WTC11 (cell line): ENCODE measurements at regions not wholly inside any gene's neighbourhood (a gene's known extent, or its start where the extent isn't known, plus 50 kb on each side); places are given as distances from the start of the nearest gene placed in this dataset.

Experiments
- ATAC-seq: fragments of 200-7000 bp; cut with Tn5 transposase; 2 replicates; pipeline ENCODE4 v1.10.0; 2021; ENCODE audit warnings: mild to moderate bottlenecking, moderate library complexity
- CTCF ChIA-PET: fragments of 300-600 bp; sonication (Branson Sonifier 250); formaldehyde crosslinking; loops from one replicate; lab custom pipeline; 2021; ENCODE audit warnings: antibody characterized with exemption; lab: Charles Lee
- POLR2A ChIA-PET: fragments of 350-600 bp; sonication (Branson Sonifier 250); formaldehyde crosslinking; loops from one replicate; lab custom pipeline; 2021; ENCODE audit warnings: antibody characterized with exemption; lab: Charles Lee
- DNase-seq: peaks from one replicate; pipeline ENCODE4 v3.0.0; 2021; ENCODE audit warnings: low spot score
- H3K27ac Mint-ChIP-seq: 2 replicates; pipeline ENCODE4 v1.8.0; 2021; ENCODE audit warnings: mixed read lengths
- H3K27me3 Mint-ChIP-seq: 2 replicates; pipeline ENCODE4 v1.8.0; 2021; ENCODE audit warnings: low read depth, mild to moderate bottlenecking, moderate library complexity, mixed read lengths
- H3K36me3 Mint-ChIP-seq: 2 replicates; pipeline ENCODE4 v1.8.0; 2021; ENCODE audit warnings: mixed read lengths
- H3K4me1 Mint-ChIP-seq: 2 replicates; pipeline ENCODE4 v1.8.0; 2022; ENCODE audit warnings: mixed read lengths
- H3K4me3 Mint-ChIP-seq: 2 replicates; pipeline ENCODE4 v1.8.0; 2021; ENCODE audit warnings: mild to moderate bottlenecking, moderate library complexity, mixed read lengths
- H3K9me3 Mint-ChIP-seq: 2 replicates; pipeline ENCODE4 v1.8.0; 2021; ENCODE audit warnings: mixed read lengths
- CREM ChIP-seq: sonication (generic); formaldehyde crosslinking; IDR thresholded peaks from 2 replicates; pipeline ENCODE4 v1.8.1; 2022; ENCODE audit warnings: mild to moderate bottlenecking, missing genetic modification reagents, moderate library complexity
- ELF4 ChIP-seq: sonication (generic); formaldehyde crosslinking; IDR thresholded peaks from 2 replicates; pipeline ENCODE4 v1.8.1; 2022; ENCODE audit warnings: low read depth, mild to moderate bottlenecking, moderate library complexity, missing genetic modification reagents
- FOXJ3 ChIP-seq: sonication (generic); formaldehyde crosslinking; IDR thresholded peaks from 2 replicates; pipeline ENCODE4 v1.9.0; 2021; ENCODE audit warnings: missing genetic modification reagents, mild to moderate bottlenecking, borderline replicate concordance
- IRF2 ChIP-seq: sonication (generic); formaldehyde crosslinking; IDR thresholded peaks from 2 replicates; pipeline ENCODE4 v1.8.0; 2022; ENCODE audit warnings: low read depth, missing genetic modification reagents, borderline replicate concordance
- MYBL2 ChIP-seq: sonication (generic); formaldehyde crosslinking; IDR thresholded peaks from 2 replicates; pipeline ENCODE4 v1.8.1; 2023; ENCODE audit warnings: mild to moderate bottlenecking, moderate library complexity, missing genetic modification reagents
- NR2C2 ChIP-seq: sonication (generic); formaldehyde crosslinking; IDR thresholded peaks from 2 replicates; pipeline ENCODE4 v1.8.0; 2022; ENCODE audit warnings: mild to moderate bottlenecking, missing genetic modification reagents
- PRRX2 ChIP-seq: fragments of 250-450 bp; sonication (Bioruptor Pico); IDR thresholded peaks from 2 replicates; pipeline ENCODE4 v1.8.0; 2021; ENCODE audit warnings: mild to moderate bottlenecking
- ZNF423 ChIP-seq: fragments of 250-450 bp; sonication (Bioruptor Pico); IDR thresholded peaks from 2 replicates; pipeline ENCODE4 v2.1.2; 2022; ENCODE audit warnings: mild to moderate bottlenecking, moderate library complexity
- ZNF671 ChIP-seq: fragments of 250-450 bp; sonication (Bioruptor Pico); IDR thresholded peaks from 2 replicates; pipeline ENCODE4 v1.8.0; 2021; ENCODE audit warnings: mild to moderate bottlenecking
- TF ChIP-seq, protein P1 (sequence below): sonication (generic); formaldehyde crosslinking; conservative IDR thresholded peaks from 2 replicates; pipeline ENCODE4 v1.8.1; 2023; ENCODE audit warnings: mild to moderate bottlenecking, low read depth, missing genetic modification reagents, moderate library complexity
- TF ChIP-seq, protein P2 (sequence below): sonication (generic); formaldehyde crosslinking; IDR thresholded peaks from 2 replicates; pipeline ENCODE4 v1.8.0; 2022; ENCODE audit warnings: mild to moderate bottlenecking, missing genetic modification reagents
- TF ChIP-seq, protein P3 (sequence below): sonication (generic); formaldehyde crosslinking; IDR thresholded peaks from 2 replicates; pipeline ENCODE4 v1.8.0; 2023; ENCODE audit warnings: missing genetic modification reagents, mild to moderate bottlenecking, borderline replicate concordance
- TF ChIP-seq, protein P4 (sequence below): fragments of 250-450 bp; sonication (Bioruptor Pico); conservative IDR thresholded peaks from 2 replicates; pipeline ENCODE4 v1.9.0; 2021; ENCODE audit warnings: mild to moderate bottlenecking

DNA sequence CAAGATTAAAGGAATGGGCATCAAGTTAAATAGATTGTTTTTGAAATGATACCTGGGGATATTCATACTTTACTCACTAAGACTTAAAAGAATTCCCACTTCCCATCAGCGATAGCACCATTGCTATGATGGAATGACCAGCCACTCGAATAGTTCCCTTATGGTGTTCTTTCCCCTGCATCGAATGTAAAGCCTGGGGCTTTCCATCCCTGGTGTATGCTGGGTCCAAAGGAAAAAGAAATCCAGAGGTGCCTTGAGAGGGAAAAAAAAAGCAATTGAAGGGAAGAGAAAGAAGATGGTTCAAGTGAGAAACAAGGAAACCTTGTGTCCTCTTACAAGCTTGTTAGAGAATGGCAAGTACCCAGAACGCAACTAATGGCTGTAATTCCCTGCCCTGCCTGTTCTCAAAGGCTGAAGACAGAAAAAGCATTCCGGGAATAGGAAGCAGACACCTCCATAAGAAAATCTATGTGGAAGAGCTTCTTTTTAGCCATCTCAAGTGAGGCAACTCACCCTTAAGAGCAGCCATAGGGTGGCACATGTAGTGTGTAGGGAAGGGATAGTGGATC is 351.1 kb upstream of the DAB2 start (continued):
- TF ChIP-seq, protein P1, sequence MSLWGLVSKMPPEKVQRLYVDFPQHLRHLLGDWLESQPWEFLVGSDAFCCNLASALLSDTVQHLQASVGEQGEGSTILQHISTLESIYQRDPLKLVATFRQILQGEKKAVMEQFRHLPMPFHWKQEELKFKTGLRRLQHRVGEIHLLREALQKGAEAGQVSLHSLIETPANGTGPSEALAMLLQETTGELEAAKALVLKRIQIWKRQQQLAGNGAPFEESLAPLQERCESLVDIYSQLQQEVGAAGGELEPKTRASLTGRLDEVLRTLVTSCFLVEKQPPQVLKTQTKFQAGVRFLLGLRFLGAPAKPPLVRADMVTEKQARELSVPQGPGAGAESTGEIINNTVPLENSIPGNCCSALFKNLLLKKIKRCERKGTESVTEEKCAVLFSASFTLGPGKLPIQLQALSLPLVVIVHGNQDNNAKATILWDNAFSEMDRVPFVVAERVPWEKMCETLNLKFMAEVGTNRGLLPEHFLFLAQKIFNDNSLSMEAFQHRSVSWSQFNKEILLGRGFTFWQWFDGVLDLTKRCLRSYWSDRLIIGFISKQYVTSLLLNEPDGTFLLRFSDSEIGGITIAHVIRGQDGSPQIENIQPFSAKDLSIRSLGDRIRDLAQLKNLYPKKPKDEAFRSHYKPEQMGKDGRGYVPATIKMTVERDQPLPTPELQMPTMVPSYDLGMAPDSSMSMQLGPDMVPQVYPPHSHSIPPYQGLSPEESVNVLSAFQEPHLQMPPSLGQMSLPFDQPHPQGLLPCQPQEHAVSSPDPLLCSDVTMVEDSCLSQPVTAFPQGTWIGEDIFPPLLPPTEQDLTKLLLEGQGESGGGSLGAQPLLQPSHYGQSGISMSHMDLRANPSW (CRISPR knock-in tag), result no peak
- TF ChIP-seq PRRX2 (CRISPR knock-in tag) (no peak), FOXJ3 (CRISPR knock-in tag) (no peak), IRF2 (no peak), NR2C2 (CRISPR knock-in tag) (no peak), ELF4 (CRISPR knock-in tag) (no peak), ZNF423 (no peak)
- TF ChIP-seq, protein P2, sequence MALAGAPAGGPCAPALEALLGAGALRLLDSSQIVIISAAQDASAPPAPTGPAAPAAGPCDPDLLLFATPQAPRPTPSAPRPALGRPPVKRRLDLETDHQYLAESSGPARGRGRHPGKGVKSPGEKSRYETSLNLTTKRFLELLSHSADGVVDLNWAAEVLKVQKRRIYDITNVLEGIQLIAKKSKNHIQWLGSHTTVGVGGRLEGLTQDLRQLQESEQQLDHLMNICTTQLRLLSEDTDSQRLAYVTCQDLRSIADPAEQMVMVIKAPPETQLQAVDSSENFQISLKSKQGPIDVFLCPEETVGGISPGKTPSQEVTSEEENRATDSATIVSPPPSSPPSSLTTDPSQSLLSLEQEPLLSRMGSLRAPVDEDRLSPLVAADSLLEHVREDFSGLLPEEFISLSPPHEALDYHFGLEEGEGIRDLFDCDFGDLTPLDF (CRISPR knock-in tag), result no peak
- TF ChIP-seq, protein P3, sequence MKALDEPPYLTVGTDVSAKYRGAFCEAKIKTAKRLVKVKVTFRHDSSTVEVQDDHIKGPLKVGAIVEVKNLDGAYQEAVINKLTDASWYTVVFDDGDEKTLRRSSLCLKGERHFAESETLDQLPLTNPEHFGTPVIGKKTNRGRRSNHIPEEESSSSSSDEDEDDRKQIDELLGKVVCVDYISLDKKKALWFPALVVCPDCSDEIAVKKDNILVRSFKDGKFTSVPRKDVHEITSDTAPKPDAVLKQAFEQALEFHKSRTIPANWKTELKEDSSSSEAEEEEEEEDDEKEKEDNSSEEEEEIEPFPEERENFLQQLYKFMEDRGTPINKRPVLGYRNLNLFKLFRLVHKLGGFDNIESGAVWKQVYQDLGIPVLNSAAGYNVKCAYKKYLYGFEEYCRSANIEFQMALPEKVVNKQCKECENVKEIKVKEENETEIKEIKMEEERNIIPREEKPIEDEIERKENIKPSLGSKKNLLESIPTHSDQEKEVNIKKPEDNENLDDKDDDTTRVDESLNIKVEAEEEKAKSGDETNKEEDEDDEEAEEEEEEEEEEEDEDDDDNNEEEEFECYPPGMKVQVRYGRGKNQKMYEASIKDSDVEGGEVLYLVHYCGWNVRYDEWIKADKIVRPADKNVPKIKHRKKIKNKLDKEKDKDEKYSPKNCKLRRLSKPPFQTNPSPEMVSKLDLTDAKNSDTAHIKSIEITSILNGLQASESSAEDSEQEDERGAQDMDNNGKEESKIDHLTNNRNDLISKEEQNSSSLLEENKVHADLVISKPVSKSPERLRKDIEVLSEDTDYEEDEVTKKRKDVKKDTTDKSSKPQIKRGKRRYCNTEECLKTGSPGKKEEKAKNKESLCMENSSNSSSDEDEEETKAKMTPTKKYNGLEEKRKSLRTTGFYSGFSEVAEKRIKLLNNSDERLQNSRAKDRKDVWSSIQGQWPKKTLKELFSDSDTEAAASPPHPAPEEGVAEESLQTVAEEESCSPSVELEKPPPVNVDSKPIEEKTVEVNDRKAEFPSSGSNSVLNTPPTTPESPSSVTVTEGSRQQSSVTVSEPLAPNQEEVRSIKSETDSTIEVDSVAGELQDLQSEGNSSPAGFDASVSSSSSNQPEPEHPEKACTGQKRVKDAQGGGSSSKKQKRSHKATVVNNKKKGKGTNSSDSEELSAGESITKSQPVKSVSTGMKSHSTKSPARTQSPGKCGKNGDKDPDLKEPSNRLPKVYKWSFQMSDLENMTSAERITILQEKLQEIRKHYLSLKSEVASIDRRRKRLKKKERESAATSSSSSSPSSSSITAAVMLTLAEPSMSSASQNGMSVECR, result no peak

DNA sequence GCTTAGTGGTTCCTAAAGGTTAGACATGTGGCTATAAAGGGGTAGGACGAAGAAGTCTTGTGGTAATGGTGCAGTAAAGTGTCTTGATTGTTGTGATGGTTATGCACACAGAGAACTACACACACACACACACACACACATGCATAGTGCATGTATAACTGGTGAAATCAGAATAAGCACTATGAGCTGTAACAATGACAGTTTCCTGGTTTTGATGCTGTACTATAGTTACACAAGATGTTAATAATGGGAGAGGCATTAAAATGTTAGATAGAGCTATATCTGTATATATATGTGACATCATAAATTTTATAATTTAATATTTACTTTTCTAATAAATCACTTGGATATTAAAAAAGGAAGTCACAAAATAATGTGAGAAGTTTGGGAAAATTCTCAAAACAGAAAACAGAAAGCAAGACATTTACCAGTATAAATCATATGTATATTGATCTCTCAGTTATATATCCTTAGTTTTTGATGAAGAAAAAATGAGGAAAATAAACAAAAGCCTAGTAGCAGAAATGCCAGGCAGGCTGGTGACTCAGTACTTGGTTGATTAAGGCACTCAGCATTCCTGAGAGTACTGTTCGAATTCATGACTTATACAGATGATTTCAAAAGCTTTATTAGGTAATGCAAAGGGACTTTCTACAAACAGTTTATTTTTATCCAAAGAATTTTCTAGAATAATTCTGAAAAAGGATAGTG is 350.5 kb upstream of the DAB2 start:
- no peak overlapping the region for H3K4me3 Mint-ChIP-seq
- no peaks in the 10 kb centered on the region for H3K27me3 Mint-ChIP-seq
- no peak for DNase-seq
- H3K36me3 Mint-ChIP-seq, result no peaks in the 10 kb centered on the region
- H3K9me3 Mint-ChIP-seq, result peaks cover 7% of the 10 kb centered on the region
- ATAC-seq, result no peak
- ChIA-PET CTCF (no interaction called here), POLR2A (no interaction called here)
- no peak overlapping the region for H3K27ac Mint-ChIP-seq
- H3K4me1 Mint-ChIP-seq, result peaks cover 5% of the 10 kb centered on the region
- TF ChIP-seq ZNF671 (CRISPR knock-in tag) (no peak), MYBL2 (CRISPR knock-in tag) (no peak), CREM (CRISPR knock-in tag) (no peak)
- TF ChIP-seq, protein P4, sequence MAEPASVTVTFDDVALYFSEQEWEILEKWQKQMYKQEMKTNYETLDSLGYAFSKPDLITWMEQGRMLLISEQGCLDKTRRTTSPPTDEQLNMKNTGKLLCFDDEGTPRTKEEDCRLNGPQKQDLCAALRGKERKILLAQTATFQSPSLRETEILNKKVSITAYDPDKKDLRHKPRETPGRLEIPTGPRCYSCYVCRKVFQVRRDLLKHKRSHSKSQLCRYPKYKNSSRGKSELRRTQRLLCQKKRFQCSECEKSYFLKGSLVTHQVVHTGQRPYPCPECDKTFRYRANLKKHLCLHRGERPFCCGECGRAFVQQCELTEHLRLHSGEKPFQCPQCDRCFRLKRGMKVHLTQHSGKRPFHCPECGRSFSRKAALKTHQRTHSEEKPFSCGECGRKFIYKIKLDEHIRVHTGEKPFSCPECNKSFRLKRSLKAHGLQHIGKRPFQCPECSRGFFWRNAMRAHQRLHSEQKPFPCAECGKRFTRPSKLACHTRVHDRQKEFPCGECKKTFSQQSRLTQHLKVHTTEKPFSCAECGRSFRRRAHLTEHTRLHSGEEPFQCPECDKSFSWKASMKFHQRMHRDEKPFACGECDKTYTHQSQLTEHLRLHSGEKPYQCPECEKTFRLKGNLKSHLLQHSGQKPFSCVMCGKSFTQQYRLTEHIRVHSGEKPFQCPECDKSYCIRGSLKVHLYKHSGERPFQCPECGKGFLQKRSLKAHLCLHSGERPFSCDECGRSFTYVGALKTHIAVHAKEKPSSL (CRISPR knock-in tag), result no peak
